GM19193 (cell line): ENCODE measurements at regions not wholly inside any gene's neighbourhood (a gene's known extent, or its start where the extent isn't known, plus 50 kb on each side); places are given as distances from the start of the nearest gene placed in this dataset.

Experiments used
- POLR2A ChIP-seq: IDR thresholded peaks from 4 replicates; pipeline ENCODE4 v1.6.1; 2011; ENCODE audit not compliant: insufficient read depth, insufficient read length; ENCODE audit errors: extremely low read depth

GRCh38 chr1:234745844-234746797, 136.1 kb upstream of the IRF2BP2 start:
- no peak for TF ChIP-seq POLR2A

DNA sequence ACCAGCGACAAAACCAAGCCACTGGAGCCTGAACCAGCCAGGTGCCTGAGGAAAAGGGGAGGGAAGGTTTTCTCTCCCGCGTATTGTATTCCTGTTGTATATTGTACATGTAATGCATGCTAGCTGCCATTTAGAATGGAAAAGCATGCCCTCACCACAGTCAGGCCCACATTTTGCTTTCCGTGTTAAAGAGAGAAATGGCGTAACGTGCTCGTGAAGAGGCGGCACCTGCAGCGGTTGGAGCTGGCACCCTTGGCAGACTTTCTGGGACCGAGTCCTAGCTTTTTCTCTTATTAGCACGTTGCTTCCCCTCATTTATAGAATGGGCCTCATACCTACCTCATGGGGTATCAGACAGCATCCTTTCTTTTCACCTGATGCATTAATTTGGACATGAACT, 135.3 kb upstream of the IRF2BP2 start:
- no peak for TF ChIP-seq POLR2A

GRCh38 chr1:234743791-234744611, 134.0 kb upstream of the IRF2BP2 start:
- no peak for TF ChIP-seq POLR2A

- no peak for TF ChIP-seq POLR2A
Observed at GRCh38 chr1:234742622-234743021, 132.6 kb upstream of the IRF2BP2 start.

- no peak for TF ChIP-seq POLR2A
Observed at GRCh38 chr1:234737967-234738314, 128.0 kb upstream of the IRF2BP2 start.

GRCh38 chr1:234735916-234736315, 125.9 kb upstream of the IRF2BP2 start:
- no peak for TF ChIP-seq POLR2A

DNA sequence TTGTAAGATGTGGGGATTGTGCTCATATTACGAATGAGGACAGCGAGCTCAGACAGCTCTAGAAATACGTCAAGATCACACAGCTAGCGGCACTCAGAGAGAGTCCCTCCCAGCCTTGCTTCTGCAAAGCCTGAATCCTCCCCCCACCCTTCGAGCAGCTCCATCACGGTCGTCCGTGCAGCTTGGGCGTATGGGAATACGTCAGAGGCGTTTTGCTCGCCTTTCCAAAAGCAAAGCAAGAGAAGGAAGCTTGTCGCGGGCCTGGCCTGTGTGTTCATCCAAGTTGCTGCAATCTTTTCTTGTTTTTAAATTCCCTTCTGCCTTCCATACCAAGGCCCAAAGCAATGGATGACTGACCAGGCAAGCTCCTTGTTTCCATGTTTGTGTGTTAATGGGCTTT, 125.5 kb upstream of the IRF2BP2 start:
- no peak for TF ChIP-seq POLR2A

- no peak for TF ChIP-seq POLR2A
Observed at GRCh38 chr1:234734869-234735268, 124.9 kb upstream of the IRF2BP2 start.

DNA sequence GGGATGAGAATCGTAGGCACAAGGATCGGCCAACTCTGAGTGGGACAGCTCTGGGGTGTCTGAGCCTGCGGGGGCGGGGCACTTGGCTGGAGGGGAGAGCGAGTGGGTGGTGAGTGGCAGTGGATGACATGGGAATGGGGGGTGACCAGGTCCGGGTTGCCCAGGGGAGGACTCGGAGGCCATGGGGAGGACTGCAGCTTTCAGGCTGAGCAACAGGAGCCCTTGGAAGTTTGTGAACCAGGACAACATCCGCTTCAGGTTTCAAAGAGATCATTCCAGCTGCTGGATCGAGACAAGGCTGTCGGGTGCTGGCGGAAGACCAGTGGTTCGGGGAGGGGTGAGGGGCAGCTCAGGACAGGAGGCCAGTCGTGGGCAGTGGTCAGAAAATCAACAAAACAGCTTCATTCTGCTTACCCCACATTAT, 124.4 kb upstream of the IRF2BP2 start:
- TF ChIP-seq POLR2A = no peak

DNA sequence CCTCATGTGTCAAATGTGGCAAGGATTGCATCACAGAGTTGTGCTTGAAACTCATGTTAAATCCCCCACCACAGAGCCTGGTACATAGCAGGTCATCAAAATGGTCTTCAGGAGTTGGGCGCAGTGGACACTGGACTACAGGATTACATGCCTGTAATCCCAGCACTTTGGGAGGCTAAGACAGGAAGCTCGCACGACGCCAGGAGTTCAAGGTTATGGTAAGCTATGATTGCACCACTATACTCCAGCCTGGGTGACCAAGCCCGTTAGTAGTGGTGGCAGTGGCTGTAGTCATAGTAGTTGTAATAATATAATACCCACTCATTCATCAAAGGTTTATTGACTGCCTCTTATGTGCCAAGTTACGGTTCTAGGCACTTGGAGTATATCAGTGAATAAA, 123.4 kb upstream of the IRF2BP2 start:
- no peak for TF ChIP-seq POLR2A

DNA sequence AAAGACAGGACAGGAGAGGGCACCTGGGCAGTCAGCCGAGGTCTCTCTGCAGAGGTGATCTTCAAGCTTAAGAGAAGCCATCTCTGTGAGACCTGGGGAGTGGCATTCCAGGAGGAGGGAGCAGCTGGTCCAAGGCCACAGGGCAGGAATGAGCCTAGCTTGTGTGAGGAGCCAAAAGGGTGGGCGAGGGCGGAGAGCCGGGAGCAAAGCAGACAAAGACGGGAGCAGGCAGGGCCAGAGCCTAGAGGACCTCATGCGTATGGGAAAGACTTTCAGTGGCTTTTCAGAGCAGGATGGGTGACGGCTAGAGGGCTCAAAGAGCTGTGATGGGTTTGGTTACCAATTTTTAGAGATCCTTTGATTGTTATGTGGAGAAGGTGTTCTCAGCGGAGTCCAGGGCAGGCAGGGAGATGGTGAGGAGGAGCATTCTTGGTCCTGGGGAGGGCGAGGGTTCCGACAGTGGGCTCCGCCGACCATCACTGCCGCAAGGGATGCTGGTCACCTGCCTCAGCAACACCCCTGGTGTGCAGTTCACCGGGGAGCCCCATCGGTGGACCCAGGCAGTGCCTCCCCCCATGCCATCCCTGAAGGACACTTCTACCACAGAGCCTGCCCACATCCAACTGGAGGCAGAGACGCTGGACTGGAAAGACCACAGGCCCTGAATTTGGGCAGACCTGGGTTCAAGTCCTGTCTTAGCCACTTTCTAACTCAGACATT, 122.9 kb upstream of the IRF2BP2 start:
- no peak for TF ChIP-seq POLR2A

GRCh38 chr1:234732260-234732659, 122.3 kb upstream of the IRF2BP2 start:
- TF ChIP-seq POLR2A = no peak

- no peak for TF ChIP-seq POLR2A
Observed at GRCh38 chr1:234731569-234732085, 121.6 kb upstream of the IRF2BP2 start.

GRCh38 chr1:234730770-234731568, 121.0 kb upstream of the IRF2BP2 start:
- TF ChIP-seq POLR2A = no peak
